GM19328 (cell line): ENCODE measurements at regions not wholly inside any gene's neighbourhood (a gene's known extent, or its start where the extent isn't known, plus 50 kb on each side); places are given as distances from the start of the nearest gene placed in this dataset.

Experiments
- ATAC-seq: cut with Tn5 transposase; IDR thresholded peaks from one replicate; pipeline ENCODE4 v1.9.1; 2021; ENCODE audit warnings: mild to moderate bottlenecking, moderate library complexity; ENCODE audit not compliant: unreplicated experiment

- no peak for ATAC-seq
Measured at GRCh38 chr3:84835366-84835765, 123.4 kb upstream of the CADM2 start.

GRCh38 chr3:84836961-84837360 lies 121.8 kb upstream of the CADM2 start:
- ATAC-seq, result no peak

GRCh38 chr3:84877092-84877491 lies 81.7 kb upstream of the CADM2 start:
- ATAC-seq, result no peak

GRCh38 chr3:84881288-84881687 lies 77.5 kb upstream of the CADM2 start:
- ATAC-seq, result no peak

GRCh38 chr3:84885199-84885882 lies 73.4 kb upstream of the CADM2 start:
- ATAC-seq, result no peak

- no peak for ATAC-seq
Measured at GRCh38 chr3:84891851-84892250, 66.9 kb upstream of the CADM2 start.

- ATAC-seq, result no peak
Measured at GRCh38 chr3:84893211-84893610, 65.6 kb upstream of the CADM2 start.

- ATAC-seq, result no peak
Measured at GRCh38 chr3:84904212-84904611, 54.6 kb upstream of the CADM2 start.

GRCh38 chr3:84904816-84905555 lies 53.8 kb upstream of the CADM2 start:
- no peak for ATAC-seq

GRCh38 chr3:84905556-84905920 lies 53.3 kb upstream of the CADM2 start:
- no peak for ATAC-seq

- no peak for ATAC-seq
Measured at GRCh38 chr3:84906065-84906464, 52.7 kb upstream of the CADM2 start.
